HG03342 (cell line): ENCODE measurements at regions not wholly inside any gene's neighbourhood (a gene's known extent, or its start where the extent isn't known, plus 50 kb on each side); places are given as distances from the start of the nearest gene placed in this dataset.
"Not testable (repeated sequence)": the region's sequence is repeated elsewhere in the genome, so short reads cannot be mapped to it uniquely, and the experiment has no call there.

Experiments used
- ATAC-seq: cut with Tn5 transposase; IDR thresholded peaks from one replicate; pipeline ENCODE4 v1.9.1; 2021; ENCODE audit warnings: mild to moderate bottlenecking, moderate library complexity; ENCODE audit not compliant: unreplicated experiment

DNA sequence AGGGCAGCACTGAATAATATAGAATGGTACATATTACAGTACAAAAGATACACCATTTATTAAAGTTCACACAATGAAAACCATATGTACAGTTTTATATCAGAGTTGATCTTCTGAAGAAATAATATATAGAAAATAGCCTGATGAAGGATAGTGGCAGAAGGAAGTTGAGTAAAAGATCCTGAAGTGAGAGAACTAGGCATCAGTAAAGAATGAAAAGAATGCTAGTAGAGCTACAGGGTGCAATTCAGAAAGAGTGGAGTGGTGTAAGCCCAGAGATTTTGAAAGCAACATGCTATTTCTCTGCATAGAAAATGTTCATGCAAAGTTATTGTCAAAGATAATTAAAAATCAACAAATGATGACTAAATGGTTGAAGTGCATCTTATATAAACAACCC, 1552.7 kb upstream of the TENM4 start:
- no peak for ATAC-seq

DNA sequence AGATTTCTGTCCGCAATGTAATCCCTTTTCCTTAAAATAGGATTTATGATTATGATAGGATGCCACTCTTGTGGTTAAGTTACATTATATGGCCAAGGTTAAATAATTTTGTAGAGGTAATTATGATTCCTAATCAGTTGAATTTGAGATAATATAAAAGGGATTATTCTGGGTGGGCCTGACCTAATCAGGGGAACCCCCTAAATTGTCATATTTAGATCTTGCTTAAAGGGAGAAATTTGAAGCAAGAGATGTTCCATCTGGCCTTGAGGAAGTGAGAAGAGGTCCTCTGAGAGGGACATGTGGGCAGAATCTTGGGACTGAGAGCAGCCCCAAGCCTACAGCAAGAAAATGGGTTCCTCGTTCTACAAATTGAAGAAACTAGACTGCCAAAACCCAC, 1550.1 kb upstream of the TENM4 start:
- ATAC-seq = no peak

DNA sequence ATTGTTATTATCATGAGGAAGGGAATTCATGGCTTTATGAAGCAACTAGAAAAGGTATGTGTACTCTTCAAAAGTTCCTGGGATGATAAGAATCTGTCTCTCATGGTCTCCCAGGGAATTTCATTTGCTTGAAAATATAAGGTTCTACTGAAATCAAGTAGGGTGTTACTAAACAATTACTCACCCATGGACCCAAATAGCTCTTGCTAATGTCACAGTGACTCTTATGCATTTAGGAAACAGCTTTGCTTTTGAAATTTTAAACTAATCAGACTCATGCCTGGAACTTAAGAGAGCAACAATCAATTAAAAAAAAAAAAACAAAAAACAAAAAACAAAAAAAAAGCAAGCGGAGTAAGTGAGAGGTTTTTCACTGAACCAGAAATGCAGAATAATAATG, 1546.3 kb upstream of the TENM4 start:
- no peak for ATAC-seq

DNA sequence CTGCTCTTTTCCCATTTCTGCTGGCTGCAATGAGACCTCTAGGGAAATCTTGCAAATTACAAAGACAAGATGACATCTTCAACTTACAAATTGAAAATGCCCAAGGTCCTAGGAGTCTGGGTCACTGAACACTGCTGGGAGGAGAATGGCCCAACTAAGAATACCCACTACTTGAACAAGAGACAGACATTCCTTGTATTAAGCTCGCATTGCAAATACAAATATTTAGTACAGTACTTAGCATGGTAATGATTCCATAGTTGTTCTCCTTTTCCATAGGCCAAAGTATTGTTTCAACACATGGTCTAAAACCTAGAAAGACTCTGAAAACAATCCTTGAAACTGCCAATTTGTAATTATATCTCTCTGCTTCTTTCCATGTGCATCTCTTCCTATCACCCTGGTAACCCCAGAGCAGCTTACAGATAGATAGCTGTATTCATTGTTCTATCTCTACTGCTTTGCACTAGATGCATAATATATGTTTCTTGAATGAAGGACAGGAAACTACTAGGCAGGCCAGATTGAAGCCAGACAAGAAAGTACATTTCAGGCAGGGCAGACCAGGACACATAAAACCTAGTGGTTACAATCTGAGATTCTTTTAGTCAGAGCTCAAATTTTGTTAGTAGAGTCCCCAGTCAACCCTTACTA, 1545.7 kb upstream of the TENM4 start:
- ATAC-seq = no peak

DNA sequence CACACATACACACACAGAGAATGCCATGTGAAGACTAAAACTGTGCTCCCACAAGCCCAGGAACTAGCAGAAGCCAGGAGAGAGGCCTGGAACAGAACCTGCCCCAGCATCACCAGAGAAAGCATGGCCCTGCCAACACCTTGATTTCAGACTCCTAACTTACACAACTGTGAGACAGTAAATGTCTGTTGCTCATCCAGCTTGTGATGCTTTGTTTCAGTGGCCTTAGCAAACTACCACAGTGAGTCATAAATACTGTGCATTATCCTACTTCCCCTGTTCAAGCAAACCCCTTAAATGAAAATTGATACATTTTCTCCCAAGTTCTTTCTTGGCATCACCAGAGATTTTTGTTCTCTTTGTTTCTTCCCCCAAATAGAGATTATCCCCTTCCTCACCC, 1539.4 kb upstream of the TENM4 start:
- no peak for ATAC-seq

DNA sequence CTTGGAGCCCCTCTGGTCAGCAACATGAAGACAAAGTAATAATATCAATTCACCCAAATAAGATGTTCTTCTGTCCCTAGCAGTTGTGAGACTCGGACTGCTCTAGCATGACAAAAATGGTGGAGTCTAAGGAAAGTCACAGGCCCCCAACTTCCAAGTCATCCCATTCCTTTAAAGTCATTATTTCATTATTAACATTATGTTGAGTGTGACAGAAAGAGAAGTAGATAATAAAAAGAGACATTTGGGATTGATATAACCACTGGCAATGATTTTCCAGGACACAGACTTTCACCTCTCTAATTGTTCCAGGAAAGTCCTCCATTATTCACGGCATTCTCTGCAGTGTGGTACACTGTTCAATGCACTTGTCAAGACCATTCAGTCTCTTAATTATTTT, 1533.0 kb upstream of the TENM4 start:
- ATAC-seq = no peak

DNA sequence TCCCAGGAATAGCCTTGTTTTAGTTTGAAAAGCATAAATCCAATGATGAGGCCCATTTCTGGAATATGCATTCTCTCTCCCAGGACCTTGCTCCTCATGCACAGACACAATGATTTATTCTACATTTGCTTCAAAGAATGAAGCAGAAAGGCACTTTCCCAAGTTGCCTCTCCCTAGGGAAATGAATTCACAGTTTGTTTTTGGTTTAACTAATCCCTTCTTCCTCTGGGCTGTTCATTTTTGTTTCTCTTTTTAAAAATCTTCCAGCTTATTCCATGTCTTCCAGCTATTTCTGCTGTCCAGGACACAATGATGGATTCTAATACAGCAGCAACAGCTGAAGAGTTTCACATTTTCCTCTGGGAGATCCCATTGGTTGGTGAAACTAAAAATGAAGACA, 1529.2 kb upstream of the TENM4 start:
- ATAC-seq = no peak

DNA sequence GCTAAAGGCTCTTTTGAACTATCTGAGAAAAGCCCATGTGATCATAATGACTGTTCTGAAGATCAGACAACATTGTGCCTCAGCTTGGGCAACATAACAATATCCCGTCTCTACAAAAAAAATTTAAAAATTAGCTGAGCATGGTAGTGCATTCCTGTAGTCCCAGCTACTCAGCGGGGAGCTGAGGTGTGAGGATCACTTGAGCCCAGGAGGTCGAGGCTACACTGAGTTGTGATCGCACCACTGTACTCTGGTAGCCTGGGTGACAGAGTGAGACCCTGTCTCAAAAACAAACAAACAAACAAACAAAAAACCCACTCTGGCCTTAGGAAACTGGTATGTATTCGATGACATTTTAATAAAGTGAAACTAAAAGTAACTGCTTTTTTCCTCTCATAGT, 1526.8 kb upstream of the TENM4 start:
- no peak for ATAC-seq

DNA sequence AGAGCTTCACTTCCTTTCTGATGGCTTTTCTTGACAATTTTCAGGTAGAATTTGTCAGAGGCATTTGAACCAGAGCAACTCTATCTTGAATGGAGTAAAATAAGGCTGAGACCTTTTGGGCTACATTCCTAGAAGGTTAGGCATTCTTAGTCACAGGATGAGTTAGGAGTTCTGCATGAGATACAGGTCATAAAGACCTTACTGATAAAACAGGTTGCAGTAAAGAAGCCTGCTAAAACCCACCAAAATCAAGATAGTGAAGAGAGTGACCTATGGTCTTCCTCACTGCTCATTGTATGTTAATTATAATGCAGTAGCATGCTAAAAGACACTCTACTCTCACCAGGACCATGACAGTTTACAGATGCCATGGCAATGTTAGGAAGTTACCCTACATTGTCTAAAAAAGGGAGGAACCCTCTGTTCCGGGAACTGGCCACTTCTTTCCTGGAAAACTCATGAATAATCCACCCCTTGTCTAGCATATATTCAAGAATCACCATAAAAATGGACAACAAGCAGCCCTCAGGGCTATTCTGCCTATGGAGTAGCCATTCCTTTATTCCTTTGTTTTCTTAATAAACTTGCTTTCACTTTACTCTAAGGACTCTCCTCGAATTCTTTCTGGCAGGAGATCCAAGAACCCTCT, 1519.7 kb upstream of the TENM4 start:
- no peak for ATAC-seq

DNA sequence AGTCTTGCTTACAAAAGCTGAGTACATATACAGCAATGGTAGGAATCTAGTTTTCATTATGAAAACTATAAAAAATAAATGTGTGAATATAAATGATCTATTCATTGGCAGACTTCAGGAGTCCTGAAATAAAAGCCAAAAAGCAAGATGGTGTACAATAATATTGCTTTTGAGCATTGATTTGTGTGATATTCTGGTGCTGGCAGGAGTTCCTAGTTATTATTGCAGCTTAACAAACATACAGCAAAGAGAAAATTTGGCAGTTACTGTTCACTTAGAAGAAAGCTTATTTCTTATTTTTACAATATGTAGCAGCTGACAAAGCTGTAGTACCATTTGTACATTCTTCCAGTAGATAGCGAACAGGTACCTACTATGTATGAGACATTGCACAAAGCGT, 1518.9 kb upstream of the TENM4 start:
- no peak for ATAC-seq

DNA sequence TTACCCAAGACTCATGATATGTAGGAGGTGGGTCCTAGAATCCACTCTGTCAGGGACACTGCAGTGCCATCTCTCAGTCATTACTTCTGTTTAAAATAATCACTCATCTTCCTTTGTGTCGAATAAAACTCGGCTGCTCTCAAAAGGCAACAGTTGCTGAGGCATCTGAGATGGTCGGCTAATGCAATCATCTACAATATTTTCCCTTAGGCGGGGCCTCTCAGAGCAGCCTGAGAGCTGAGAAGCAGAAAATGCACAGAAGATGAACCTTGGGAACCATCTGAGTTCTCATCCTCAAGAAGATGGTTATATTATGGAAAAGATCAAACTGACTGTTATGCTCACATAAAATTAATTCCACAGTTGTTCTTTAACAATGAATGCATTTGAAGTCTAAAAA, 1518.2 kb upstream of the TENM4 start:
- no peak for ATAC-seq

DNA sequence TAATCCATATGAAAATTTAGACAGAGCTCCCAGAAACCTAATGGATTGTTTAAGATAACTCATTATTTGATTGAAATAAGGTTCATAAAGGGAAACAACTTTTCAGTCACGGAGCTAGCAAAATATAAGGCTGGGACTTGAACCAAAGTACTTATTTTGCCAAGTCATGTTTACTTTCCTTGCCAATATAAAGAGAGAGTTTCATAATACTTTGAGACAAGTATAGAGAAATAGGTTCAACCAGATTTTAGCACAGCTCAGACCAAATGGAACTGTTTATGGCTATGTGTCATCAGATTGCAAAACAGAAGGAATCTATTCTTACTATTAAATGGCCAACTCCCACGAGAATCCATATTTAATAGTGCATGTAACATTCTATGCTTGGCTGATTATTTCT, 1517.5 kb upstream of the TENM4 start:
- ATAC-seq = no peak

DNA sequence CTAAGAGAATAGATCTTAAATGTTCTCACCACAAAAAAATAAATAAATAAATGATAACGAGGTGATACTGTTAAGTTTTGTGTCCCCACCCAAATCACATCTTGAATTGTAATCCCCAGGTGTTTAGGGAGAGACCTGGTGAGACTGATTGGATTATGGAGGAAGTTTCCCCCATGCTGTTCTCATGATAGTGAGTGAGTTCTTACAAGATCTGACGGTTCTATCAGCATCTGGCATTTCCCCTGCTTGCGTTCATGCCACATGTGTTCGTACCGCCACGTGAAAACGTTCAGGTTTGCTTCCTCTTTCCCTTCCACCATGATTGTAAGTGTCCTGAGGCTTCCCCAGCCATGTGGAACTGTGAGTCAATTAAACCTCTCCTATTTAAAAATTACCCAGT, 1514.8 kb upstream of the TENM4 start:
- no peak for ATAC-seq

DNA sequence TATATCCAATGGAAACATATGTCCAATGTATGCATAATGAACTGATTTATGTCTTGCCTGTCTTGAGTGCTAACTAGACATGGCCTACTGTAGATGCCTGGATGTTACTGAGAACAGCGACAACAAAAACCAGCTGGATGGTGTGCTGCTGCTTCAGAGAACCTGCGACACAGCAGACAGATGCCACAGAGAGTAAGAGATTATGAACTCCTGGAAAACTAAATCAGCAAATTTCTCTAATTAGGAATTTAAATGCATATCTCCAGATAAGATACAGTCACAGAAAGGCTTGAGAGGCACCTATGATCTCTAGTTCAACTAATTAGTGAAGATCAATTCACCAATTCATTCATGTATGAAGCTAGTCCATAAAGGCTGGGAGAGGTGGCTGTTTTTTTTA, 1508.0 kb upstream of the TENM4 start:
- ATAC-seq = no peak

DNA sequence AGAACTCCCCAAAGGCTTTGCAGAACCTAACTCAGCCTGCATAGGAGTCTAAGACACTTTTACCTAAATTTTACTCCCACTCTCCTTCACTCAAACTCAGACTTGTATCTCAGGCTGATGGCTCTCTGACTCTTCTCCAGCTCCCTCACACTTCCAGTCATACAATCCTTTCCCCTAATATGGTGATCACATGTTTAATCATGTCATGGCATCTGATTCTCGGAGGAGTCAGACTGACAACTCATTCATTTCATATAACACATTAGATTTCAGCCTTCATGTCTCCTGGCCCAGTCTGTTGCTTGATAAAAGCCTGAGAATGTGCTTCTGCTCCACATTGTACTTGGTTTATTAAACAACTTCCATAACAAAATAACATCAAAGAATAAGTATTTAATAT, 1503.9 kb upstream of the TENM4 start:
- ATAC-seq = no peak

DNA sequence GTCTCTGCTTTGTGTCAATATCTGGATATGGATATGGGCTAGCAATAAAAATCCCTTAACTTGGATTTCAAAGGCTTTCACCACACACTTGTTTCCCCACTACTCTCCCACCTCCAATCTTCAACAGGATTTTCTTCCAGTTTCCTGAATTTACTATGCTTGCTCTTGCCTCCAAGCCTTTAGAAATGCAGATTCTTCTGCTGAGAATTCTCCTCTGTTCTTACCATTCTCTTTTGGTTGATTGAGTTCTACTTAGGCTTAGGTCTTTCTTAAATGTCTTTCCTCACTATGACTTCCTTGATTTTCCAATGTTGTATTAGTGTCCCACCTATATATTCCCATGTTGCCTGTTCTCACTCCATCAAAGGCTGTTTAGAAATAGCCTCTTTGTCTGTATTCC, 1502.4 kb upstream of the TENM4 start:
- ATAC-seq = no peak

DNA sequence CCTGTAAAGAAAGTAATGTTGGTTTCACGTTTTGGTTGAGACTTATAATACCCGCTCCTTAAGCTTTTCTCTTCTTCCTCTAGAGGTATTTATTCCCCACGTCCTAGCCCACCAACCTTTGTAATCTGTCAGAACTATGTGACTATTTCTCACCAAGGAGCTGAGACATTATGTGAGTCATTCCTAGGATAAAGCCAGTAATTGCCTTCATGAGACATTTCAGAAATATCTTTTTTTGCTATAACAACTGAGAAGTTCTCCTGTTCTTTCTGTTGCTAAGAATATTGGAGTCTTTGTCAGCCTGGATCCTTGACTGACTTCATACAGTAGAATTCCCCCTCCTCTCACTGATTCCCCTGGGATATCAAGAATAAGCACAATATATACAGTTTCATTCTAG, 1497.0 kb upstream of the TENM4 start:
- no peak for ATAC-seq

DNA sequence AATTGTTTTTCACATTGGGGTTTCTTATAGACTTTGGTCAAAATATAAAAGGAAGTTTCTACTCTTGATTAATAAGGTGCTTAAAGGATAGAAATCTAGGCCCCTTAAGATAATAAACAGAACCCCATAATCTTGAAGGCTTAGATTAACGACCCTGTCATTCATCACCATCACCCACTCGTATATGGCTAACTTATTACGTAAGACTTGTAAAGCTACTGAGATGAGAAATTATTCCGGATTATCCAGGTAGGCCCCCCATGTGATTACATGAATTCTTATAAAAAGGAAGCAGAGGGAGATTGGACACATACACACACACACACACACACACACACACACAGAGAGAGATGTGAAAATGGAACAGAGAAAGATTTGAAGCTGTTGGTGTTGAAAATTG, 1489.2 kb upstream of the TENM4 start:
- ATAC-seq = no peak

DNA sequence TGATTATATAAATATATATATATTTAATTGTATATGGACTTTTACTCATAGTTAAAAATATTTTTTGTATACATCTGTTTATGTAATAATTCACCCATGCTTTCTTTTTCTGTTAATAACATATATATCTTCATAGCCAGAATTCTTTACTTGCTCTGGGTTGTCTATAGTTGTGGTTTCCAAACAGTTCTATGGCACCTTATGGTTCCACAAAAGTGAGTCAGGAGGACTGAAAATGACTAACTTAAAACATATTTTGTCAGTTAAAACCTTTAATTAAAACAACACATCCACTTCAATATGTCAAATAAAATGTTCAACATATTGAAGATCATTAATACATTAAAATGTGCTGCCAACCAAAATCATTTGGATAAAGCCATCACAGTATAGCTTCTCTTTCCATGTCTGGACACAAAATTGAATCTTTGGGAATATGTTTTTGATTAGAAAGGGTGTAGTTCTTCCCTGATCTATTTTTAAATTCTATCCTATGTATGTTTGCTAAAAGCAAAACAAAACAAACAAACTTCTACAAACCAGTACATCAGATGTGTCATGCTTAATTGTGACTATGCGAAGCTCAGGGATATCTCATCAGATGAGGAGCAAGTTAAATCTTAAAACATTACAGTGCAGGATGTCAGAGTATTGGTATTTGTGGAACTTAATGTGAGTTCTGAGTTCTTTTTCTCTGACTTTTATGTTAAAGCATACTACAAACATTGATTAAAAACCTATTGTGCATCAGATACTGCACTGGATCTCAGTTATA, 1488.4 kb upstream of the TENM4 start:
- ATAC-seq = no peak

DNA sequence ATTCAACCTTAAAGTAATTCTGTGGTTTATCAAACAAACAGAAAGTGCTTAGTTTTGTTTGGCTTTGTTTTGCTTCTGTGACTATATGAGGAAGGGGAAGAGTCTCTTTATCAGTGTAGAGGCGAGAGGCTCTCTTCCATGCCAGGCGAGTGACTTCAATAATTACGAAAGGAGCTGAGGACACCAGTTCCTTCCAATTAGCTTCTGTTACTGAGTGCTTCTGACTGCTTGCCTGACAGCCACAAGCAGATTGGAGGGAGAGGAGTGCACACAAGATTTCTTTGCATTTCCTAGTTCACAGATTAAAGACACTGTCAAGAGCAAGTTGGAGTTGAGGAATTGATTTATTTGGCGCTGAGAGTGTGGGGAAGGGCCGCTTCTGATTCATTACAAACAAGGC, 1484.5 kb upstream of the TENM4 start:
- no peak for ATAC-seq

DNA sequence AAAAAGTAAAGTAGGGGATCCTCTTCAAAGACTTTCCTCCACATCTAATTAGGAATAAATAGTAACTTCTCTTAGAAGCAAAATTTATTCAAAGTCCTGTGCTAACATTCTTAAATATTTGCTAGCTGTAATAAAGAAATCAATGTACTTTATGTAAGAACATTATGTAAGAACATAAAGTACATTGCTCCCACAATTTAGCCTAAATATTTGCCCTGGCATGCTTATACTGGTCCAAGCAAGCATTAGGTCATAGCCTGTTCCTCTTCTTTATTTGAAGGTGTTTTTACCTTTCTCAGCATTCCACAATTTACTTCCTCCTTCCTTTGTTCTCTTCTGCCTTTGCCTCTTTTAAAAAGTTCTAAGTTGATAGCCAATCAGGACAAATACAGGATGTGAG, 1480.5 kb upstream of the TENM4 start:
- ATAC-seq = not testable (repeated sequence)

DNA sequence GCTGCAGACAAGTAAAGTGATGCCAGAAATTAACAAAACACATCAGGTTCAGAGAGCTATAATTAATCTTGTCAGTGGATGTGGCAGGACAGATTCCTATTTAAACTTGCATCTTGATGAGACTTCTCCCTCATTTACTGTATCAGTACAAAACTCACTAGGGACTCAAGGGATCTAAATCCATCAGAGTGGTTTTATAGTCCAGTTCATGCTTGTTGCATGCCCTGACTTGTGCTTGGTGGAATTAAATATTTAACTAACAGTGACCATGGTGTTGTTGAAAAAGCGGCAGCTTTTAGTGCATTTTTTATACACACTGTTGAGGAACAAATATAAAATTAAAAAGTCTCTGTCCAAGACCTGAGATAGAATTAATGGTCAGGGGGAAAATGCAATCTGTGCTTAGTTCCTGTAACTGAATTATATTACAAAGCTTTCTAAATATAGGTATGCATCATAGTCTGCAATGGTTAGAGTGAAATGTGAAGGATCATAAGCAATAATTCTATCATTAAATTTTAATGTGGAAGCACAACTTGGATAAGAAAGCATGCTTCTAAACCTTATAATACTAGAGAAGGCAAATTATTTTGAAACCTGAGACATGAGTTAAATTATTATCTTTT, 1475.5 kb upstream of the TENM4 start:
- no peak for ATAC-seq
